Tibial nerve (tissue), 4 donors: ENCODE measurements at regions not wholly inside any gene's neighbourhood (a gene's known extent, or its start where the extent isn't known, plus 50 kb on each side); places are given as distances from the start of the nearest gene placed in this dataset.

Experiments
- EP300 ChIP-seq, 2 donors: sonication (generic); formaldehyde crosslinking; IDR thresholded peaks; one replicate each; pipeline ENCODE4 v1.6.1; 2017; ENCODE audit warnings: antibody characterized with exemption in 2 of 2, mild to moderate bottlenecking in 1 of 2
- POLR2A ChIP-seq, 2 donors: fragments of 450-650 bp; IDR thresholded peaks; one replicate each; pipeline ENCODE4 v1.6.1; 2017; ENCODE audit warnings: antibody characterized with exemption in 2 of 2, mild to moderate bottlenecking in 2 of 2, moderate library complexity in 2 of 2
- TF ChIP-seq, protein P1 (sequence below), 5 experiments: fragments of 200-600 bp in 3 of 5; fragments of 450-650 bp in 2 of 5; sonication (generic) in 3 of 5; IDR thresholded peaks; one replicate each; pipeline ENCODE4 v1.5.1; 2016 to 2019; ENCODE audit warnings: antibody characterized with exemption in 5 of 5, mild to moderate bottlenecking in 3 of 5, moderate library complexity in 2 of 5

DNA sequence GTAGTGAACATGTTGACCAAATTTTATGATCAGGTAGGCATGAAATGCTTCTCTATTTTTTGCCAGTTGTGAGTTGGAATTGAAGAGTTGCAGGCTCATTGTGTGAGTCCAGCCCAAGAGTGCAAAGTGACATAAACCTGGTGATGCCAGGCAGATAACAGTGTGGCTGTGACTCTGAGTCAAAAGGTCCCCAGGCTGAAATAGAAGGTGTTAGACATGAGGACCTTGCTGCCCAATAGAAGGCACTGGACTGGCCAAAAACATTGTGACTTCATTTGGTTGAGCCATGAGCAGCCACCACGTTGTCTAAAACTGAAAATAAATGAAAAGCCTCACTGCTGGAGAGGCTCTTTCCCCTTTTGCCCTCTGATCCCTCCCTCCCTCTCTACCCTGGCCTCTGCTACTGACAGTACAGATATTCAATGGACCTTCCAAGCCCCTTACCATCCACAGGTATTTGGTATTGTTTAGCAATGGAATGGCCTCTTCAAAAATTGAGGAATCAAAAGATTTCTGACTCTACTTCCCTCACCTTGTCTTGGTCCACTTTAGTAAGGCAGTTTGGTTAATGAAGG lies 67.8 kb upstream of the ABCD3 start:
- TF ChIP-seq EP300 (IDR thresholded peaks at IDR 0.05) (no peak), POLR2A (IDR thresholded peaks at IDR 0.05) (no peak)
- TF ChIP-seq, protein P1, sequence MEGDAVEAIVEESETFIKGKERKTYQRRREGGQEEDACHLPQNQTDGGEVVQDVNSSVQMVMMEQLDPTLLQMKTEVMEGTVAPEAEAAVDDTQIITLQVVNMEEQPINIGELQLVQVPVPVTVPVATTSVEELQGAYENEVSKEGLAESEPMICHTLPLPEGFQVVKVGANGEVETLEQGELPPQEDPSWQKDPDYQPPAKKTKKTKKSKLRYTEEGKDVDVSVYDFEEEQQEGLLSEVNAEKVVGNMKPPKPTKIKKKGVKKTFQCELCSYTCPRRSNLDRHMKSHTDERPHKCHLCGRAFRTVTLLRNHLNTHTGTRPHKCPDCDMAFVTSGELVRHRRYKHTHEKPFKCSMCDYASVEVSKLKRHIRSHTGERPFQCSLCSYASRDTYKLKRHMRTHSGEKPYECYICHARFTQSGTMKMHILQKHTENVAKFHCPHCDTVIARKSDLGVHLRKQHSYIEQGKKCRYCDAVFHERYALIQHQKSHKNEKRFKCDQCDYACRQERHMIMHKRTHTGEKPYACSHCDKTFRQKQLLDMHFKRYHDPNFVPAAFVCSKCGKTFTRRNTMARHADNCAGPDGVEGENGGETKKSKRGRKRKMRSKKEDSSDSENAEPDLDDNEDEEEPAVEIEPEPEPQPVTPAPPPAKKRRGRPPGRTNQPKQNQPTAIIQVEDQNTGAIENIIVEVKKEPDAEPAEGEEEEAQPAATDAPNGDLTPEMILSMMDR (IDR thresholded peaks at IDR 0.05) = no peak
